Stimulated activated CD8-positive, alpha-beta memory T cell treated with anti-CD3 and anti-CD28 coated beads, Interleukin-7, amount 100 ng/mL, for 1 hour (primary cell): ENCODE measurements at regions not wholly inside any gene's neighbourhood (a gene's known extent, or its start where the extent isn't known, plus 50 kb on each side); places are given as distances from the start of the nearest gene placed in this dataset.

Source experiments
- DNase-seq, 2 donors: peaks; one replicate each; pipeline ENCODE4 v3.0.0-alpha.2; 2020; ENCODE audit warnings: low read depth in 2 of 2

- no peak for DNase-seq
These were observed 88.4 kb upstream of the PARP11 start for GRCh38 chr12:3961591-3961990.

- no peak for DNase-seq
These were observed 86.8 kb upstream of the PARP11 start for GRCh38 chr12:3959799-3960560.

- DNase-seq, result no peak
These were observed 85.3 kb upstream of the PARP11 start for GRCh38 chr12:3958534-3958933.

- no peak for DNase-seq
These were observed 78.4 kb upstream of the PARP11 start for GRCh38 chr12:3951380-3952135.

- no peak for DNase-seq
These were observed 77.6 kb upstream of the PARP11 start for GRCh38 chr12:3950714-3951320.

- DNase-seq, result no peak
These were observed 74.6 kb upstream of the PARP11 start for GRCh38 chr12:3947781-3948180.

- DNase-seq, result no peak
These were observed 72.5 kb upstream of the PARP11 start for GRCh38 chr12:3945671-3946070.

- no peak for DNase-seq
These were observed 71.4 kb upstream of the PARP11 start for GRCh38 chr12:3944620-3945019.

- DNase-seq, result no peak
These were observed 64.9 kb upstream of the PARP11 start for GRCh38 chr12:3938042-3938544.

GRCh38 chr12:3935078-3935477, 61.9 kb upstream of the PARP11 start:
- DNase-seq, result no peak

- no peak for DNase-seq
These were observed 60.6 kb upstream of the PARP11 start for GRCh38 chr12:3933819-3934192.

- DNase-seq, result no peak
These were observed 60.0 kb upstream of the PARP11 start for GRCh38 chr12:3933074-3933818.

- no peak for DNase-seq
These were observed 58.6 kb upstream of the PARP11 start for GRCh38 chr12:3931776-3932175.

- DNase-seq, result no peak
These were observed 58.0 kb upstream of the PARP11 start for GRCh38 chr12:3931206-3931605.

- DNase-seq, result no peak
These were observed 56.8 kb upstream of the PARP11 start for GRCh38 chr12:3929875-3930615.

- DNase-seq, result no peak
These were observed 55.5 kb upstream of the PARP11 start for GRCh38 chr12:3928538-3929184.

- no peak for DNase-seq
These were observed 52.4 kb upstream of the PARP11 start for GRCh38 chr12:3925621-3926020.

GRCh38 chr12:3924761-3925160, 51.6 kb upstream of the PARP11 start:
- DNase-seq, result no peak

GRCh38 chr12:3923021-3923420, 49.8 kb upstream of the PARP11 start:
- no peak for DNase-seq
